ENCODE measurements at regions not wholly inside any gene's neighbourhood (a gene's known extent, or its start where the extent isn't known, plus 50 kb on each side); places are given as distances from the start of the nearest gene placed in this dataset.
A peak's percentile ranks its signal among the peaks of the same experiment; 100 is the strongest.
"Not testable (repeated sequence)": the region's sequence is repeated elsewhere in the genome, so short reads cannot be mapped to it uniquely, and the experiment has no call there.

DNA sequence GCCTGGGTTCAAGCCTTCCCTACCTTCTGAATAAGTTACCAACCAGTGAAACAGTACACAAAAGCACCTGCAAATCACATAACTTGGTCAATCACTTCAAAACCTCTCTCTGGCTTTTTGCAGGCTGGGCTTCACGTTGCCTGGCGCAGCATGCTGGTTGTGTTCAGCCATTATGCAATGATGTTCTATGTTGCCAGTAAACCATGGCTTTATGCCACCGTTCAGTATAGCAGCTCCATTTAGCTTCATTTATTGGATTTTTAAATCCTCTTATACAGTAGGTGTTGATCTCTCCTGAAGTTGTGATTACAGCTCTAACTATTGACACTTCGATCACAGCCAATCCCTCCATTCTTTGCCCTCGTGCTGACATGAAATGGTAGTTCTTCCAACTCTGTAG lies 233.6 kb upstream of the PTBP2 start:
- DNase-seq: peak in 1 of 51 donors; percentile 13

DNA sequence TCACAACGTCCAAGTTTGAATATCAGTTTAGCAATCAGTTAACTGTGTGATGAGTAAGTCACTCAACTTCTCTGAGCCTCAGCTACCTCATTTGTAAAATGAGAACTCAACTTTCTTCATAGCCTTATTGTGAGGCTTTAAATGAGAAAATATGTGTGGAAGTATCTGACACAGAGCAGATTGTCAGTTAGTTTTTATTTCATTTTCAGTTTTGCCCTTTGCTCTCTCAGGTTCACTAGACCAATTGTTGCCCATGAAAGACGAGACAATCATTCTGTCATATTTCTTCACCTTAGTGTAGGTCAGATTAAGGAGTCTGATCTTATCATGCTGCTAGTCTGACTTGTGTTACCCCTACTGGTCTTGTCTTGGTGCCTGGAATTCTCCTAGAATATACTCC lies 232.8 kb upstream of the PTBP2 start:
- DNase-seq: no peak

DNA sequence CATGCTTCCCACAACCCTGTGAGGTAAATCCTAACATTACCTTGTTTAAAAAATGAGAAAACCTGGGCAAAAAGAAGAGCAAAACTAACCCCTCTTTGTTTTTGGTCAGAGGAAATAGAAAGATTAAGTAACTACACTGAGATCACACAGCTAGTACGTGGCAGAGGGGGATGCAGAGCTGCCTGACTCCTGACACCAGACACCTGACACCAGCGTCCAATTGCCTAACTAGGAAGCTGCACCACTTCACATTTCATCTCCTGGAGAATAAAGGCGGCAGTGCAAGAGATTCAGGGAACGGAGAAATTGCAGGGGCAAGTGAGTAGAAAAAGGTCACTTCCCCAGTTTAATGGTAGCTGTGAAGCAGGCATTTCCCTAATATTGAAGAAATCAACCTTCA lies 229.3 kb upstream of the PTBP2 start:
- no peak for DNase-seq

DNA sequence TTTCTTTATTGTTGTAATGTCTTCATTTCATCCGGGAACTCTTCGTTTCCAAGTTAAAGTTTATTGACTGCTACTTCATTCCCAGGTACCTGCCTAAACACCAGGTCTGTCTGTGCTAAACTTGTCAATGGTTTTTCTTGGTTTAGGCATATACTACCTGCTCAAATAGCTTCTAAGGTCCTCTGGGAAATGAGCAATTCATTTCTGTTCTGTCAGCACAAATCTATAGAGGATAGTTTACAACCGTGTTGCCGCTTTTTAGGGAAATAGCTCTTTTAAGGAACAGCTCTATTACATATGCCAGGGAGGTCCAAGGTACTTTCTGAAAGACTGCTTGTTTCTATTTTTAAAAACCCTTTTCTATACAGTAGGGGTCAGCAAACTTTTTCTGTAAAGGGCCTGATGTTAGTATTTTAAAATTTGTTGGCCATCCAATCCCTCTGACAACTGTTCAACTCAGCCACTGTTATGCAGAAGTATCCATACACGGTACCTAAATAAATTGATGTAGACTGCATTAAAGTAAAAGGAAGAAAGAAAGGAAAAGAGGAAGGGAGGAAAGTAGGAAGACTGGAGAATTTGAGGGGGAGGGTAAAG lies 222.7 kb upstream of the PTBP2 start:
- DNase-seq: no peak

DNA sequence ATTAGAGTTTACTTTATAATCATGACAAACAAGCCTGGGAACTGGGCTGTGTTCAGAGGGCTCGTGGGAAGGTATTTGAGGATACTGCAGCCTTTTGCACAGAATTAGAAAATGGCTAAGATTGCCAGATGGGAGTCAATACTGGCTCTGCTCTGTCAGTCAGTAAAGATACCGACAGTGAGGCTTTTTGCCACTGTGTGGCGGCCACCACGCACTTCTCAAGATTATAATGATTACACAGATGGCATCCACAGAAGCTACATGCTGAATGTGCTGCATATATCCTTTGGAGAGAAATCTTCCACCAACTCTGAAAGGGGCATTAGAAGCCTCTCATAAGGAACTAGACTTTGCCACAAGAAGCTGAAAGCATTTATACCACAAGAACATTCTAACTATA lies 213.4 kb upstream of the PTBP2 start:
- DNase-seq: peak in 21 of 51 donors; percentile 1 to 41 (median 19)

DNA sequence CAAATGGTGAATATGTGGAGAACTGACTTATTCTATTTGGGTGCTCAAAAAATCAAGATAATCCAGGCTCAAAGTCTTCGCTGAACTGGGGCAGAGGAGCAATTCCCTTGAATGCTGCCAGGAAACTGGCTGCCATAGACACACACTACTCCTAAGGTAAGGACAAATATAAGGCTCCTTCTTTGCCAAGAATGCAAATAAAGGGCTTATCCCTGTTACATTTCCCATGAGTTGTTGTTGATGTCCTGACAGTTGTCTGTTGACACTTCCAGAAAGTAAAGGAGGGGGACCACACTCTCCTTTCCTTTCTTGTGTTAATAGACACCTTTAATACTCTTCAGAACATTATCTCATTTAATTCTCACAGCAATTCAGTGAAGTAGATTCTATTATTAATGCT lies 212.2 kb upstream of the PTBP2 start:
- DNase-seq: no peak

DNA sequence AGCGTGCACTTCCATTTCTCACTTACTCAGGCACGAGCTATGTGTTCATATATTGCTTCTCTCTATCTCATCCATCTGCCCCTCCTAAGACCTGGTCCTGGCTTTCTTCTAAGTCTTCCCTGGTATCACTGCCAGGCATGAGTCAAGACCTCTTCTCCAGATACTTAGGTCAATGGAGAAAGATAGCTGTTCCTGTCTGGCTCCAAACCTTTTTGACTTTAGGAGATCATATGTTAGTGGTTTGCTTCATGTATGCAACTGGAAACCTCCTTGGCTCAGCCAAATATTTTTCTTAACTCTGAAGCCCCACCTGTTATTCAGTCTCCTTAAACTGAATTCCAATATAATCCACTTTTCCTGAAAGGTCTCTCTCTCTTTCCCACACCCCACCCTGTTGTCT lies 211.6 kb upstream of the PTBP2 start:
- no peak for DNase-seq

DNA sequence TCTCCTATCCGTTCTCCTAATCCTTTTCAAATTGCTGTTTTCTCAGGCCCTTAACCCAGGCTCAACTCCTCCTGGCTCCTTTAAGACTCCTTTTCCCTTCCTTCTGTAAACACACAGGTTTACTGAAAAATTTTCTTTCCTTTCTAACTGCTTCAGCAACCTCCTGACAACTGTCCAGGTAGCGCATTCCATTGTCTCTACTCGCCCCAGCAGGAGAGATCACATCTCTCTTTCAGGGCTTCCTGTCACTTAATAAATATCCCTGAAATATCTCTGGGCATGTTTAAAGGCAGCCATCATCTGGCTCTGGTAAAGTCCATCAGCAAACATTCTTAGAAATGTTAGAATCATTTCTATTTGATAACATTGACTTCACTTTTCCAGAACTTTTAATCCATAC lies 211.2 kb upstream of the PTBP2 start:
- DNase-seq: no peak

DNA sequence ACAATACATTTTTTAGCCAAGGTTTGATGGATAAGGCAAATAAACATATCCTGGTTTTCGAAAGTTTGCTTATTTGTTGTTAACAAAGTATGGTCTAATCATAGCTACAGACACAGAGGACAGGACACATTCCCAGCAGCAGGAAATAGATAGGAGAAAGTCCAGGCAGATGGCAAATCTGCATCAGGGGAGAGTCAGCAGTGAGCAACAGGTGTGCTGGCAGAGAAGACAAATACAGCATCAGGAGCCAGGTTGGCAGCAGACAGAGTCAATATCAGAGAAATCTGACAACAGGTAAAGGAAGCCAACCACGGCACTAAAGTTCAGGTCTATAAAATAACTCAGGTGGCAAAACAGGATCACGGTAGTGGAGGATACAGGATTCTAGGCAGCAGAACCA lies 210.7 kb upstream of the PTBP2 start:
- DNase-seq: no peak

DNA sequence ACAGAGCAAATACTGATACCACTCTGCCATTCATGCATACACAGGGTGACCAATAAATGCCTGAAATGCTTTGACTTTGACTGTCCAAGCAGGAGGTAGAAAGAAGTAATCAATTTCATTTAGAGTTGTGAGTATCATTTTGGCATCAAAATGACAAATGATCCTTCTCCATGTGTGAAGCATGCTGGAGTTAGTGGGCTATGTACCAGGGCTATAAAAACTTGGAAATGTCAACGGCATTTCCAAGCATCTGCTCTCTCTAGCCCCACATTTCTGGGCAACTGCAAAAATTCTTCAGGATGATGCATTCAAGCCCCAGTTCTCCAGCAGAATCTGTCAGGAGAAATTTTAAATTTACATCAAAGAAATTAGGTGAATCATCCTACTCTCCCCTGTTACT lies 208.4 kb upstream of the PTBP2 start:
- no peak for DNase-seq

DNA sequence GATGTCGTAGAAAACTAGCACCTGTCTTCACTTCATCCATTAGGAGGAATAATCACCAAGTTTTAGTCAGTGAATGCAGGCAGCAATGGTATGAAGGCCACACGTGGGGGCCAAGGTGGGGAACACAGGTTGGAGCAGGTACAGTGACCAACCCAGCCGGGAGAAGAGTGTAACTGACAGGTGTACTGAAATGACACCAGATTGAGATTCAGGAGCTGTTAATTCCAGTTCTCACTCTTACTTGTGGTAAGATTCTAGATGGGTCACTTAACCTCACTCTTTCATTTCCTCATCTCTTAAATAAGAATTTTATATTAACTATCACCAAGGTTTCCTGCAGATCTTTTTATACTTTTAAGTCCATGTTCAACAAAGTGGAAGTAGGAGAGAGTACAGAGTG lies 206.2 kb upstream of the PTBP2 start:
- DNase-seq: no peak

DNA sequence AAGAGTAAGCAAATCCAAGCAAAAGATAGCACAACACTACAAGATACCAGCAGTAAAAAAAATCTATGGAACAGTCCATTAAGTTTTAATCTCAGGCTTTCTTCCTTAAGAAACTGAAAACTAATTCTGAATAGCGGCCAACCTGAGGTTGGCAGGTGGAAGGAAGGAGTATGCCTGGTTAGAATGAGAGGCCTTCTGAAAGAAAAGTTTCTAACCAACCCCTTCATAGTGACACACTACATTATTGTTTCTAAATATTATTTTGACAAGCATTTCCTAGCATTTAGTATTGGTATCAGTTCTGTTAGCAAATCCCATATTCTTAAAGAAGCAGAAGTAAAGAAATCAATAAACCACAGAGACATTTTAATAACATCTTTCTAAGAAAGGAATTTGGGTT lies 205.7 kb upstream of the PTBP2 start:
- no peak for DNase-seq

DNA sequence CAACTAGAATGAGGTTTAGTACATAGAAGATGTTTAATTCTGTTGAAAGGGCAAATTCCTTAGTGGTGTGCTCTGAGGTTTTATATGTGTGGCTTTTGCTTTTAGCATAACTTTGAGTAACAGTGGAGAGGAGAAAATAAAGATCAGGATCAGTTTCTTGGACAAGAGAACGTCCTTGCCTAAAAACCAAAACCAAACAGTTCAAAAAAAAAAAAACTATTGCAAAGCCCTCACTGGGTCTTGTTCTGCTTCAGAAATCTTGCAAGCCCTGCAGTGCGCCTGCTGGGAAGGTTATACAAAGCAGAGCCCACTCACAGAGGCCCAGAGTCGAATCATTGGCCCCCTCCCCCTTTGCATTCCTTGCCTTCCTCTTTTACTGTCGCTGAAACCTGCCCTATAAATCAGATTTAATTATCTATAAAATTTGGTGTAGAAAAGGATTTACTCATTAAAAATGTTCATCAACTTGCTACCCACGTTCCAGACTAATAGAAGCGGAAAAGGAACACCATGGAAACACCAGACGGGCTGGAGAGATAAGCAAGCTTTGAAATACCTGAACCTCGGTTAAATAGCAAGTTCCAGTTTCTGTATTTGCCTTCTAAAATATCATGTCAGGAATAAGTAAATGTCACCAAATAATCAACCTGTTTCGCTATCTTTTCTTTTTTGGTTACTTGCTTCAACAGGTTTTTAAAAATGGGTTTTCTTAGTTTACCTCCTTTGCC lies 201.6 kb upstream of the PTBP2 start:
- peak in 1 of 51 donors; percentile 54 for DNase-seq

DNA sequence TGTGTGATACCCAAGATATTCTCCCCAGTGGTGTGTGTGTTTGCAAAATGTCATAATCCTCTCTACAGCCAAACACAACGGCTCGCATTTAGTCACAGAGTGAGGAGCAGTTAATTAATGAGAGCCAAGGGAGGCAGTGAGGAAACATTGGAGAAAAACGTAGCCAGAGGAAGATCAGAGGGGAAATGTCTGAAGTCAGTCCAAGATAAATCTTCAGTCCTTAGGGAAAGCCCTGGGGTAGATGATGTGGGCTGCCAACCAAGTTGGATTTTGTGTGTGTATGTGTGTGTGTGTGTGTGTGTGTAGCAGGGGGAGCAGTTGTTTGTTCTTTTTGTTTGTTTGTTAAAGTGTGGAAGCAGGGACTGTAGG lies 201.0 kb upstream of the PTBP2 start:
- DNase-seq: peak in 2 of 51 donors; percentile 12 to 43

DNA sequence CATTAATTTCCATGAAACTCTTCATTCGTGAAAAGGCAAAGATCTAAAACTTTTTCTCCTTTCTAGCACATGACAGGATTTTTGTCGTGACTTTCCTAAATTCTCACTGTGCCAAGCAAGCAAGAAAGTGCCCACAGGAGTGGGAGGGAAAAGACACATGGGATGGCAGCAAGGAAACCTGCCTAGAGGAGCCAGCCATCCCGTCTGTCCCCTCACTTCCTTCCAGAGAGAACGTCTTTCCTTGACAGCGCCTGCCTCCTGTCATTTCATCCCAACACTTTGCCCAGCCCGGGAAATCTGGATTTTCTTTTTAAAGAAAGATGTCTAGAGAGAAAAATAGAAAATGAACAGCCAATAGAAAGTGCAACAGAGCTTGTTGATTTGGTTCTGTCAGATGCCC lies 200.6 kb upstream of the PTBP2 start:
- peak in 1 of 51 donors; percentile 12 for DNase-seq

DNA sequence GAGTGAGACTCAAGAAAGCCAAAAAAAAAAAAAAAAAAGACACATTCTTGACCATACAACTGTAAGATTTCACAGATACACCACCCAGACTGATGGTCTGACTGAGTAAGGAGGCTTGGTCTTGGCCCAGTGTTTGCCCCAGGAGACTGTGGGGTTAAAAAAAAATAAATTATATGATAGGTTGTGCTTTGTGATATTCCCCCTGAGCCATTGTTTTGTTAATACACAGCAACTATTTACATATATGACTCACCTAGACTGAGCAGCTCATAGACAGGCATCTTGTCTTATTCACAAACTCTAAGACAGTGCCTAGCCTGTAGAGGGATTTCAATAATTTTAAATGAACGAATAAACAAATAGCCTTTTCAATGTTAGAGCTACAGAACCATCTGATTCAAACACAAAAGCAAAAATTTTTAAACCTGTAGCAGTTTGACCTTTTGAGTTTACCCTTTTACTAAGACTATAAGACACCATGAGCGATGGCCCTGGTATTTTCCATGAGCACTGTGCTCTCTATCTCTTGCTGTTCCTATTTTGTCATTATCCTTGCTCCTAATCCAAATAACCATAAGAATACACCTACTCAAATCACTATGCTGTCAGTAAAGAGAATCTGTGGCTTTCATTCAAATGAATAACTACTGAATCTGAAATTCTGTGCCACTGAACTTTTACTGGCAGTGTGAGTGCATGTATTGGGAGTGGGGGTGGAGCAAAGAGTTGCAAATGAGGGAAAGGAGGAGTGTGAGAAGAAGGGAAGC lies 199.4 kb upstream of the PTBP2 start:
- no peak for DNase-seq

DNA sequence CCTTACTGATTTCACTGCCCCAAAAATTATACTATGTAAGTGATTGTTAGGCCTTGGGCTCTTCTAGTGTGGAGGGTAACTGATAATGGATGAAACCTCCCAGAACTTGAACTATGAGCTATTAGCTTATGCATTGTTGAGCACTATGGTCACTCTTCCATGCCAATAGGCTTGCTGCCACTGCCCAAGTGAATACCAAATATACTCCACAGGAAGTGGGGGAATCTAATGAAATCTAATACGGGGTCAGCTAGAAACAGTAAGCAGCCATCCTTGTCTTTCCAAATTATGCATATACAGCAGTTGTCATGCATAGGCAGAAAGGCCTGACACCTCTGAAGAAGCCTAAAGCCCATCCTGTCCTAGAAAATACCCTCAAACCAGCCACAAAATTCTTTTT lies 198.7 kb upstream of the PTBP2 start:
- DNase-seq: no peak

DNA sequence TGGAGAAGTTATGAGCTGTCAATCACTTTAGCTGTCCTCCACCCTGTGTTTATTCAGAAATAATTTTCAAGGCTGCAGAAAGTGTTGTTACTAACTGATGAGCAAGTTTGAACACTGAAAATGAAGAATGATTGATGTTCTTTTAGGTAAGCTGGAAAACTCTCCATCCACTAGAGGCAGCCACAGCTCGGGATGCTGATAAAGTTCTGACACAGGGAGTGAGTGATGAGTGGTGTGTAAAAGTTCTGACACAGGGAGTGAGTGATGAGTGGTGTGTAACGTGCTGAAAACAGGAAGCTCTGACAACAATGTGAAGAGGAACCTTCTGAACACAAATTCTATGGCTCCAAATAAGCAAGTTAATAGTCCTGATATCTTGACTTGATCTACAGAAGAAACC lies 197.5 kb upstream of the PTBP2 start:
- DNase-seq: peak in 4 of 51 donors; percentile 2 to 15 (median 9)

DNA sequence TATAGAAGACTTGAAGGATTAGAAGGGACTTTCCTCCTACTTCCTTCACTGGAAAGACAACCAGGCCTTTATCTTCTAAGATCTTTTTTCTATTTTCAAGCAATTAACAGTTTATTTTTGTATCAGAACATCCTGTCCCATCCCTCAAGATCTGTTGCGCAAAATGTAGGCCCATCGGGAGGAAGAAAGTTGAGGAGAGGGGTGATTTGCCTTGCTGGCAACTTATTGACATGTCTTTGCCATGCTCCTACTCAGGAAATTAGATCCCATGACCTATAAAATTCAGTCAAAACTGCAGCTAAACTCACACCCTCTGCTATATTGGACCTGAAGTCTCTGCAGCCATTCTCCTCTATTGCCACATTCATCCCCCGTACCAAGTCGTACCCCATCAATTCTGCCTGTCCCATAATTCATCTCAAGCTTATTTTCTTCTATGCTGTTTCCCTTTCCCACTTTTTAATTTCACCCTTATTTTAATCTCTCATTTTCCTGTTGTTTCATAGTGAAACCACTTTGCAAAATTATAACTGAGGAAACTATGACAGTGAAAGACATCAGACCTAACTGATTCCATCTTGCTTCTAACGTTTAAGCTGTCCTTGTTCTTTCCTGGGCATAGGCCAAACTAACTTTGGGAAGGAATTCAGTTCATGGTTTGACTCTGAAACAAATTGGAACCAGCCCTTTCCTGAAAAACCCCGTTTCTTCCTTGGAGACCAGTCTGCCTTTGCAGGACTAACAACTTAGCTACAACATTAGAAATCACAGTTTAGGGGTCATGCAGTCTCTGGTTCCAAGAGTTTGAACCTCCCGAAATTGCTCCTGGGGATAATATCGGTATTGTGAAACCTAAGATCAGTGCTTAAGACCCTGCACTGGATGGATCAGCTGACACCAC lies 195.7 kb upstream of the PTBP2 start:
- DNase-seq: no peak

DNA sequence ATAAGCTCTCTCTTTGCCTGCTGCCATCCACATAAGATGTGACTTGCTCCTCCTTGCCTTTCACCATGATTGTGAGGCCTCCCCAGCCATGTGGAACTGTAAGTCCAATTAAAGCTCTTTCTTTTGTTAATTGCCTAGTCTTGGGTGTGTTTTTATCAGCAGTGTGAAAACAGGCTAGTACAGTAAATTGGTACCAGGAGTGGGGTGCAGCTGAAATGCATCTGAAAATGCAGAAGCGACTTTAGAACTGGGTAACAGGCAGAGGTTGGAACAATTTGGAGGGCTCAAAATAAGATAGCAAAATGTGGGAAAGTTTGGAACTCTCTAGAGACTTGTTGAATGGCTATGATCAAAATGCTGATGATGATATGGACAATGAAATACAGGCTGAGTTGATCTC lies 192.9 kb upstream of the PTBP2 start:
- DNase-seq: not testable (repeated sequence)

DNA sequence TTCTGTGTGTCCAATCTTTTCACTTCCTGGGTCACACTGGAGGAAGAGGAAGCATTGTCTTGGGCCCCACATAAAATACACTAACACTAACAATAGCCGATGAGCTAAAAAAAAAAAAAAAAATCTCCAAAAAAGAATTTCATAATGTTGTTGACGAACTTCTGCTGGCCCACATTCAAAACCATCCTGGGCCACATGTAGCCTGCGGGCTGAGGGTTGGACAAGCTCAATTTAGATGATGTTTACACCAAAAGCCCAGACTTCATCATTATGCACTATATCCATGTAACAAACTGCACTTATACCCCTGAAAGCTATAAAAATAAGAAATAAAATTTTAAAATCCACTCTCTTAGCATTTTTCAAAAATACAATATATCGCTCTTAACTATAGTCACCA lies 187.8 kb upstream of the PTBP2 start:
- no peak for DNase-seq

DNA sequence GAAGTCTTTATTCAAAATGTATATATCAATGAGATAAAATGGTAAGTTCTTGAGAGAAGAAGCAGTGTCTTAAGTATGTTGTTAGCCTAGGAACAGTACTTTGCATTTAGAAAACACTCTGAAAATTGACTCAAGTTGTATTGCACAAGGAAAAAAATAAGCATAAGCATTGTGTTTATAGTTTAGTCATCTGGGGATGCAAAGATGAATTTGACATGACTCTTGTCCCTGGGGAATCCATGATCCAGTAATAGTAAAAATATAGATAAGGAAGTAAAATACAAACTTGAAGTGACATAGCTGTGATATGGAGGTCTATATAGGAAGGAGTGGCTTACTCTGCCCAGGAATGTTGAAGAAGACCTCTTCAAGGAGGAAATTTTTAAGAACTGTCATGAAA lies 185.0 kb upstream of the PTBP2 start:
- no peak for DNase-seq
